ENCODE measurements at regions not wholly inside any gene's neighbourhood (a gene's known extent, or its start where the extent isn't known, plus 50 kb on each side); places are given as distances from the start of the nearest gene placed in this dataset.

DNA sequence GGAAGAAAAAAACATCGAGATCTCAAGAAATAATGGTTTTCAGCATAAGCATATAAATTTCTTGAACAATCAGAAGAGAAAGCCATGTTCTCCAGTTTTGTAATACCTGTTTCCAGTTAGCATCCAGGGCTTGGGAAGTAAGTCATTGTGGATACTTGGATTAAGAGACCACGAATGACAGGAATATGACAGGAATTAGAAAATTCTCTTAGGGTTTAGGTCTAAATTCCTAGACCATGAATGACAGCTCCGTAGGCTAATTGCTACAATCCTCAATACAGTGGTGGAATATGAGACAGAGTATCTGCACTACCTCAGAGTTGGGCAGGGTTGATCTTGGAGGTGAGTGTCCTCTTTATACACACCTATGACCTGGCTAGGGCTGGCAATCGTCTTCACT lies 517.5 kb downstream of the NTRK3 start:
- no peak for TF ChIP-seq EZH2phosphoT487 (IDR thresholded peaks at IDR 0.05; ENCODE audit: borderline replicate concordance, low read depth, low read length)
- TF ChIP-seq, protein P1, sequence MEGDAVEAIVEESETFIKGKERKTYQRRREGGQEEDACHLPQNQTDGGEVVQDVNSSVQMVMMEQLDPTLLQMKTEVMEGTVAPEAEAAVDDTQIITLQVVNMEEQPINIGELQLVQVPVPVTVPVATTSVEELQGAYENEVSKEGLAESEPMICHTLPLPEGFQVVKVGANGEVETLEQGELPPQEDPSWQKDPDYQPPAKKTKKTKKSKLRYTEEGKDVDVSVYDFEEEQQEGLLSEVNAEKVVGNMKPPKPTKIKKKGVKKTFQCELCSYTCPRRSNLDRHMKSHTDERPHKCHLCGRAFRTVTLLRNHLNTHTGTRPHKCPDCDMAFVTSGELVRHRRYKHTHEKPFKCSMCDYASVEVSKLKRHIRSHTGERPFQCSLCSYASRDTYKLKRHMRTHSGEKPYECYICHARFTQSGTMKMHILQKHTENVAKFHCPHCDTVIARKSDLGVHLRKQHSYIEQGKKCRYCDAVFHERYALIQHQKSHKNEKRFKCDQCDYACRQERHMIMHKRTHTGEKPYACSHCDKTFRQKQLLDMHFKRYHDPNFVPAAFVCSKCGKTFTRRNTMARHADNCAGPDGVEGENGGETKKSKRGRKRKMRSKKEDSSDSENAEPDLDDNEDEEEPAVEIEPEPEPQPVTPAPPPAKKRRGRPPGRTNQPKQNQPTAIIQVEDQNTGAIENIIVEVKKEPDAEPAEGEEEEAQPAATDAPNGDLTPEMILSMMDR (conservative IDR thresholded peaks at IDR 0.05; ENCODE audit: low read length) = no peak

Measured in OCI-LY7 (cell line).